GM21737 (cell line): ENCODE measurements at regions not wholly inside any gene's neighbourhood (a gene's known extent, or its start where the extent isn't known, plus 50 kb on each side); places are given as distances from the start of the nearest gene placed in this dataset.

Experiments
- ATAC-seq: cut with Tn5 transposase; IDR thresholded peaks from one replicate; pipeline ENCODE4 v1.9.1; 2021; ENCODE audit warnings: mild to moderate bottlenecking, moderate library complexity; ENCODE audit not compliant: unreplicated experiment

DNA sequence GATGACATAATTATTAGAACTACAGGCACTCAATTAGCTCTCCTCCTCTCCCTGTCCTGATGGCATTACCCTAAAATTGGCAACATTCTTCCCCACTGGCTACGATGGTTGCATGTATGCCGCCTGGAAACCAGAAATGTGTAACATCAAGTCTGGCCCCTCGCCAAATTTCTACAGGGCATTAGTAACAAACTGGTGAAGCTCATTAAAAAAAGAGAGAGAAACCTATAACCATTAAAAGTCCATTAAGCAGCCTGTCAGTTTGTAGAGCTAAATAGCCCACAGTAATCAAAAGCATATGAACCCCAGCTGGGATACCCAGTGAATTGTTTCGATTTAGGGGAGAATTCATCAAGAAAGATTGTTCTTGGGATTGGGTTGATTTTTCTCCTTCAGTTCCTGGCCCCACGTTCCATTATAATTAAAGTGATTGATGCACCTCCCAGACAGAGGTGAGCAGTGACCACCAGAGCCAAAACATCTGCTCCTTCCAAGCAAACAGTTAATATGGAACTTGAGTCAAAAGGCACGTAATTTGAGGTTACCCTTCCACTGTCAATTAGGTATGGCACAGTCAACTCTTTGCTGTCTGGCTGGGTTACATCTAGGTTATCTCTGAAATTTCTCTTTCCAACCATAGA is 208.6 kb downstream of the C1D start:
- ATAC-seq = no peak

DNA sequence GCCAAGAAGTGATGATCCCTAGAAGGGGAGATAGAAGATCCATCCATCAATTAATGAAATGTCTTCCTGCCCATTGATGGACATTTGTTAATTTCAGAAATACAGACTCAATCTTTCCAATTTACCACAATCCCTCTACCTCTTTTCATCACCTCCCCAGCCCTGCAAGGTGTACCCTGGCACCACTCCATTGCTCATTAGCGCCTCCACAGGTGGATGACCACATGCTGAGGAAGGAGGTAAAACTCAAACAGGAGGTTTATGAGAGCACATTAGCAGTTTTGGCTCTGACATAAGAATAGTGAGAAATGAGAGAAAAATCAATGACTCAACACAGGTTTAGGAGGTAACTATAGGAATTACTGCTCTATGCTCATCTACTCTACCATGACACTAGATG is 208.0 kb downstream of the C1D start:
- no peak for ATAC-seq

GRCh38 chr2:67856866-67857265 is 205.9 kb downstream of the C1D start:
- ATAC-seq = no peak

- no peak for ATAC-seq
Measured at GRCh38 chr2:67857836-67858235, 205.0 kb downstream of the C1D start.

DNA sequence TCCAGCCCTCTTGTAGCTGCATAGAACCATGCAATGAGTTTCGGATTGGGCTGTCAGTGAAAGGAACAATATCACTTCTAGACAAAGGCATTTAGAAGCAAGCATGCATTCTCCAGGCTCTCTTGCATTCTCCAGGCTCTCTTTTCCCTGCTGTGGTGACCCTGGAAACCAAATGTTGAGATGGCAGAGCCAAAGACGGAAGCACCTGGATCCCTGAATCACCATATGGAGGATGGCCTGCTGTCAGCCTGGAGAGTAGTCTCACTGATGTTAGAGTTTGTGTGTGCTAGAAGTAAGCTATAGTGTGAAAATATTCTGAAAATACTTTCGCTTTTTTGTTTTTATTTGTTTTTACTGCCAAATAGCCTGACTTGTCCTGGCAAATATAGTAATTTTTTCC is 203.9 kb downstream of the C1D start:
- no peak for ATAC-seq

GRCh38 chr2:67865917-67866316 is 196.9 kb downstream of the C1D start:
- no peak for ATAC-seq

DNA sequence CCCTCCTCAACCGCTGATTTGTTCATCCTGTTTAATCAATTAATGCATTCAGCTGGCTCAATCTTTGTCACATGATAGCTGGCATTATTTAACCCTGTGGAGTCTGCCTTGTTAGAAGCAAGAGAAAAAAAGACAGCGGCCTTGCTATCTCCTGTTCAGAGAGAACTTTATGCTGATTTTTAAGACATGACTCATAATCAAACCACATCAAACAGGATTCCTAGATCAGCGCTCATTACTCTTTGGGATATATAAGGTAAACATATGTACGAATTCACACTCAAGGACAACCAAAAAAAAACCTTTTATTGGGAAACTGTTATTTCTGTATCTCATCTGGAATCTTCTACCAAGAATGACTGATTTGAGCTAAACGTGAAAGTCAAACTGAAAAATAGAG is 195.1 kb downstream of the C1D start:
- no peak for ATAC-seq

GRCh38 chr2:67871686-67872412 is 191.0 kb downstream of the C1D start:
- no peak for ATAC-seq

- no peak for ATAC-seq
Measured at GRCh38 chr2:67872481-67872880, 190.3 kb downstream of the C1D start.

DNA sequence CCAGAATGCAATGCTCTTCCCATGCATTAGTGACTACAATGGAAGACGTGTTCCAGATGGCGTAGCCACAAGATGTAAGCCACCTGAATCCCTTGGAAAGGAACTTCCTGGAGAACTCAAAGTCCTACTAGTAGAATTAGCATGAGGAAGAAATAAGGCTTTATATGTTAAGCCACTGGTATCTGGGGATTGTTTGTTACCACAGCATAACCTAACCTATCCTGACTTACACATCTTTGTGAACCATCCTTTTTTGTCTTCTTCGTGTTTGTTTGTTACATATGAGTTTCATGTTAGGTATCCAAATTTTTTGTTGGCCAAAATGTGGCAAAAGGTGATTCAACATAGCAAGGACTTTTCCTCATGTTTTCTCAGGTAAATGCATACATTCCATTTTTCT is 188.9 kb downstream of the C1D start:
- no peak for ATAC-seq

- no peak for ATAC-seq
Measured at GRCh38 chr2:67876176-67876575, 186.6 kb downstream of the C1D start.

GRCh38 chr2:67877301-67877700 is 185.5 kb downstream of the C1D start:
- ATAC-seq = no peak

DNA sequence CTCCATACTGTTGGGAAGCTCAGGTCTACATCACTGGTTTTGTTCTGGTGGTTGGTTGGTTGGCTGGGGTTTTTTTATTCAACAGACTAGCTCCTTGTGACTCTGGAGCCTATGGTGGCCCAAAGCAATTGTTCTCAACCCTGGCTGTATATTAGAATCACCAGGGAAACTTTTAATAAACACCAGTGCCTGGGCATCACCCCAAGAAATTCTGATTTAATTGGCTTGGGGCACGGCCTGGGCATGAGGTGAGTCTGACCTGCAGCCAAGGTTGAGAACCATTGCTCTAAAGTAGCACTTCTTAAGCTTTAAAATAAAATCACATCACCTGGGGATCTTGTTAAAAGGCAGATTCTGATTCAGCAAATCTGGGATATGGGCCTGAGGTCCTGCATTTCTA is 184.1 kb downstream of the C1D start:
- no peak for ATAC-seq

- ATAC-seq = no peak
Measured at GRCh38 chr2:67879586-67880290, 183.1 kb downstream of the C1D start.

DNA sequence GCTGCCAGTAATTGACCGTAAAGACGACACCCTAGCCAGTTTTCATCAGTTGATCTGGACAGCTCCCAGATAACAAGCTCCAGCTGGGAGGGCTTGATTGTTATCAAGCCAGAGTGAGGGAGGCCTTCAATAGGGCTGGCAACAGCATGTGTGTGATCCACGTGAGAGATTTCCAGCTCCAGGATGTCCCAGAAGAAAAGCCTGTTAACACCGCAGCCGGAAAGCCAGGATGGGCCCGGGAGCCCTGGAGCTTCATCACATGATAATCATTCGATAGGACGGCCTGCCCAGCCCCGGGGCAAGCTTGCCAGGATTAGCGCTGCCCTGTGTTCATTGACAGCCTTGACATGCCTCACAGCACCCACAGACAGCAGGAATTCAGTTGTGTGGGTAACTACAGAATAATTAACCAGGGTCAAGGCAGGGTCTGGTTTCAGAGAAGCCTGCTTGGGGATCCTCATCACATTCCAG is 182.5 kb downstream of the C1D start:
- ATAC-seq = no peak

- ATAC-seq = no peak
Measured at GRCh38 chr2:67881816-67882215, 181.0 kb downstream of the C1D start.

DNA sequence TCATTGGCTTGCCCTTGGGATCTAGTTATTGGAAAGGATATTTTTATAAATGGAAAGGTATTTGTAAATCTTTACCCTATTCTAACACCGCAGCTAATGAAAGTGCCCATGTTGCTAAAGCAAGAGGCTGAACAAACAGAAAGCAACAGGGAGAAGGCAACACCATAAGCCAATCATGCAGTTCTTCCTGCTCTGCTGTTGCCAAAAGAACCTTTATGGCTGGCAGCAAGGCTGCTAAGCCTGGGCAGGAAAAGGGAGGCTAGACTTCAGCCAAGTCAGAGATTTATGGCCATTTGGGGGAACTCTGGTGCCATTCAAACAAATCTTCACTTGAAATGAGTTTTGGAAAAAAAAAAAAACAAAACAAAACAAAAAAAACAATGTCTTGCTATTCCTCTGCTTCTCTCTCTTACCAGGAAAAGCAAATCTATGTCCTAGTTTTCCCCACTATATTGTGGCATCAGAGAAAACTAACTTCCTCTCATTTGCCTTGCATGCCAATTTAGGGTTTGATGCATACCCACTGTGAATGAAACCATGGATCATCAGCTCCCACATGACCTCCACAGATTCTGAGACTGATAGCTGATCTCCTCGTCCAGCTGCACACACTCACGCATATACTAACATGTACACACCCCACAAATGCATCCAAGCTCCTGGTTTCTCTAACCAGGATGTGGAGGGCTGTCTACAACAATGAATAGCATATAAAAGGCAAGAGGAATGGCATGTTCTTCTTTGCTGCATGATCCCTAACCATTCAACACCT is 179.3 kb downstream of the C1D start:
- no peak for ATAC-seq

- ATAC-seq = no peak
Measured at GRCh38 chr2:67888351-67889005, 174.3 kb downstream of the C1D start.

DNA sequence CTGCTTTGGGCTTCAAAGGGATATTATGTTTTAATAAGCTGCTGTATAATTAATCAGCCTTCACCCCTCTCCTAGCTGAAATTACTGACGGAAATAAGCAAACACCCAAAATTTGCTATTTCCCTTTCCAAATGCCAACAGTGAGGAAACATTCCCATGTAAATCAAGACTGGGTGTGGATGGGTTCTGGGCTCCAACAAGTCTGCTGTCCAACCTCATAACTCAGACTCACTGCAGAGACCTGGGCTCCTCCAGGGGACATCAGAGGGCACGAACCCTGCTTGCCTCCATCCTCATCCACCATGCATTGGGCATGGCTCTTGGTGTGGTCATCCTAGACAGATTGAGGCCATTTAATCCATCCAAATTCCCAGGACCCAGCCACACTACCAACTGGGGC is 173.7 kb downstream of the C1D start:
- no peak for ATAC-seq

DNA sequence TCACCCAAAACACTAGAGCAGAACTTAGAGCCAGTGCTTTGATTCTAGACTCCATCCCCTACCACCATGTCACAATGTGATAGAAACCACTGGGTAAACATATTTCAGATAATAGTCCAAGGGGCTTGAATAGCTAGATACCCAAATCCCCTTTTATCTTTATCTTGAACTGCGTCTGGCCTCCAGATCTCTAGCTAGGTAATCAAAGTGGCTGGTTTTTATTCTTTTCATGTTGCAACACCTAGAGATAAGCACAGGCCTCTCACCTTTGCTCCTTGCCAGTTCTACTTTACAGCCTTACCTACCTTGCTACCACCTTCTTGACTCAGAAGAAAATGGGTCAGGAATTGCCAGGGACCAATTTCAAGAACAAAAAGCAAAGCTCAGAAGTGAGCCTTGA is 171.2 kb downstream of the C1D start:
- no peak for ATAC-seq

DNA sequence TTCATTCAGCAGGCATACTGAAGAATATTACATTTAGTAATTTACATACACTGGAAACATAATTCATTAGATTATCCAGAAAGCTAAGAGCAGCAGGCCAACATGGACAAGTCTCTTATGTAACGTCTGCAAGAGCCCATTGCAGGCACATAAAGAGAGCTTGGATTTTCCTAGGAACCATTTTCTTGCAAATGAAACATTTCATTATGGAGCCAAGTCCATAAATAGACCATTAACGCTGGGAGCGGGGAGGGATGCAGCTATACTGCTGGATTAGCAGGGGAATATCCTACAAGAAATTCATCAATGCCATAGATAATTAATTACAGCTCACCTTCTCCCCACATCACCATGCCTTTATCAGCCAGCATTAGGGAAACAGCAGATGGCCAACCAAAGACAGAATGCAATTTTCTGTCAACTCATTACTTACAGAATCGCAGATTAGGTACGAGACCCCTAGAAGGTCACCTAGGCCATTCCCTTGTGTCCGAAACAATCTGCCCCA is 170.4 kb downstream of the C1D start:
- no peak for ATAC-seq
